GM23338 (cell line): ENCODE measurements at regions not wholly inside any gene's neighbourhood (a gene's known extent, or its start where the extent isn't known, plus 50 kb on each side); places are given as distances from the start of the nearest gene placed in this dataset.

Experiments used
- ATAC-seq: fragments of 200-7000 bp; cut with Tn5 transposase; 3 replicates; pipeline ENCODE4 v1.9.1; 2020
- DNase-seq: peaks from one replicate; pipeline ENCODE4 v3.0.0-alpha.2; 2015; ENCODE audit warnings: low spot score
- H2AFZ ChIP-seq: fragments of 200-600 bp; sonication (generic); 2 replicates; pipeline ENCODE4 v1.8.0; 2016; ENCODE audit warnings: antibody characterized with exemption, mild to moderate bottlenecking, moderate library complexity
- H3F3A ChIP-seq: fragments of 200-600 bp; sonication (generic); replicated peaks from 2 replicates; pipeline ENCODE4 v1.8.0; 2017; ENCODE audit warnings: antibody characterized with exemption, mixed run types, low read depth
- H3K27ac ChIP-seq: fragments of 200-600 bp; sonication (generic); 2 replicates; pipeline ENCODE4 v1.6.1; 2016; ENCODE audit warnings: low read depth
- H3K27me3 ChIP-seq: fragments of 200-600 bp; sonication (generic); 2 replicates; pipeline ENCODE4 v1.8.0; 2016; ENCODE audit warnings: mild to moderate bottlenecking, mixed run types, moderate library complexity; ENCODE audit not compliant: insufficient read depth
- H3K36me3 ChIP-seq: fragments of 200-600 bp; sonication (generic); 2 replicates; pipeline ENCODE4 v1.8.0; 2016; ENCODE audit warnings: mild to moderate bottlenecking; ENCODE audit not compliant: insufficient read depth
- H3K4me1 ChIP-seq: fragments of 200-600 bp; sonication (generic); 2 replicates; pipeline ENCODE4 v1.8.0; 2016; ENCODE audit warnings: mild to moderate bottlenecking, moderate library complexity; ENCODE audit not compliant: insufficient read depth
- H3K4me2 ChIP-seq: fragments of 200-600 bp; sonication (generic); 2 replicates; pipeline ENCODE4 v1.7.1; 2017; ENCODE audit warnings: mixed run types
- H3K4me3 ChIP-seq: fragments of 200-600 bp; sonication (generic); 2 replicates; pipeline ENCODE4 v1.6.1; 2016; ENCODE audit warnings: mixed run types
- H3K79me2 ChIP-seq: fragments of 200-600 bp; sonication (generic); replicated peaks from 2 replicates; pipeline ENCODE4 v1.8.0; 2017; ENCODE audit warnings: mild to moderate bottlenecking; ENCODE audit not compliant: insufficient read depth
- H3K9me2 ChIP-seq: fragments of 200-600 bp; sonication (generic); 2 replicates; pipeline ENCODE4 v1.8.0; 2017; ENCODE audit not compliant: insufficient read depth
- H4K20me1 ChIP-seq: fragments of 200-600 bp; sonication (generic); replicated peaks from 2 replicates; pipeline ENCODE4 v1.8.0; 2017; ENCODE audit warnings: mild to moderate bottlenecking; ENCODE audit not compliant: insufficient read depth
- H3K27ac Mint-ChIP-seq: 2 replicates; pipeline ENCODE4 v1.8.0; 2020; ENCODE audit warnings: inconsistent platforms, mild to moderate bottlenecking, moderate library complexity, mixed read lengths
- H3K27me3 Mint-ChIP-seq: 3 replicates; pipeline ENCODE4 v1.8.0; 2022; ENCODE audit warnings: low read depth, mild to moderate bottlenecking, moderate library complexity, mixed read lengths, inconsistent platforms; ENCODE audit not compliant: insufficient read depth, poor library complexity
- H3K36me3 Mint-ChIP-seq: 3 replicates; pipeline ENCODE4 v1.8.0; 2021; ENCODE audit warnings: low read depth, mild to moderate bottlenecking, inconsistent platforms, moderate library complexity, mixed read lengths
- H3K4me1 Mint-ChIP-seq: 3 replicates; pipeline ENCODE4 v1.8.0; 2020; ENCODE audit warnings: mild to moderate bottlenecking, inconsistent platforms, mixed read lengths
- H3K4me3 Mint-ChIP-seq: 3 replicates; pipeline ENCODE4 v1.8.0; 2021; ENCODE audit warnings: moderate library complexity, mild to moderate bottlenecking, inconsistent platforms, mixed read lengths
- H3K9me3 Mint-ChIP-seq: 3 replicates; pipeline ENCODE4 v1.8.0; 2020; ENCODE audit warnings: moderate library complexity, mild to moderate bottlenecking, inconsistent platforms, mixed read lengths
- CREB1 ChIP-seq: fragments of 250-450 bp; sonication (Bioruptor Pico); IDR thresholded peaks from 2 replicates; pipeline ENCODE4 v1.5.0; 2020; ENCODE audit warnings: low read depth, mild to moderate bottlenecking, moderate library complexity
- EZH2 ChIP-seq: fragments of 200-600 bp; sonication (generic); IDR thresholded peaks from one replicate; pipeline ENCODE4 v1.8.0; 2017; ENCODE audit warnings: antibody characterized with exemption, mild to moderate bottlenecking, low read depth; ENCODE audit not compliant: unreplicated experiment
- EZH2phosphoT487 ChIP-seq: fragments of 200-600 bp; sonication (generic); IDR thresholded peaks from one replicate; pipeline ENCODE4 v1.8.1; 2018; ENCODE audit warnings: antibody characterized with exemption; ENCODE audit not compliant: unreplicated experiment
- NANOG ChIP-seq: IDR thresholded peaks from 2 replicates; pipeline ENCODE4 v1.6.1; 2016; ENCODE audit warnings: antibody characterized with exemption, borderline replicate concordance
- POLR2AphosphoS5 ChIP-seq: IDR thresholded peaks from 2 replicates; pipeline ENCODE4 v1.6.1; 2016; ENCODE audit warnings: antibody characterized with exemption, low read depth
- ZNF114 ChIP-seq: fragments of 250-450 bp; sonication (Bioruptor Pico); IDR thresholded peaks from 2 replicates; pipeline ENCODE4 v1.5.0; 2020; ENCODE audit warnings: mild to moderate bottlenecking, moderate library complexity
- ZNF331 ChIP-seq: fragments of 250-450 bp; sonication (Bioruptor Pico); IDR thresholded peaks from 2 replicates; pipeline ENCODE4 v1.5.0; 2020; ENCODE audit warnings: low read depth, mild to moderate bottlenecking, moderate library complexity
- TF ChIP-seq, protein P1 (sequence below): IDR thresholded peaks from 2 replicates; pipeline ENCODE4 v1.6.1; 2016; ENCODE audit warnings: antibody characterized with exemption
- TF ChIP-seq, protein P2 (sequence below): IDR thresholded peaks from one replicate; pipeline ENCODE4 v1.6.1; 2018; ENCODE audit warnings: antibody characterized with exemption; ENCODE audit not compliant: unreplicated experiment

DNA sequence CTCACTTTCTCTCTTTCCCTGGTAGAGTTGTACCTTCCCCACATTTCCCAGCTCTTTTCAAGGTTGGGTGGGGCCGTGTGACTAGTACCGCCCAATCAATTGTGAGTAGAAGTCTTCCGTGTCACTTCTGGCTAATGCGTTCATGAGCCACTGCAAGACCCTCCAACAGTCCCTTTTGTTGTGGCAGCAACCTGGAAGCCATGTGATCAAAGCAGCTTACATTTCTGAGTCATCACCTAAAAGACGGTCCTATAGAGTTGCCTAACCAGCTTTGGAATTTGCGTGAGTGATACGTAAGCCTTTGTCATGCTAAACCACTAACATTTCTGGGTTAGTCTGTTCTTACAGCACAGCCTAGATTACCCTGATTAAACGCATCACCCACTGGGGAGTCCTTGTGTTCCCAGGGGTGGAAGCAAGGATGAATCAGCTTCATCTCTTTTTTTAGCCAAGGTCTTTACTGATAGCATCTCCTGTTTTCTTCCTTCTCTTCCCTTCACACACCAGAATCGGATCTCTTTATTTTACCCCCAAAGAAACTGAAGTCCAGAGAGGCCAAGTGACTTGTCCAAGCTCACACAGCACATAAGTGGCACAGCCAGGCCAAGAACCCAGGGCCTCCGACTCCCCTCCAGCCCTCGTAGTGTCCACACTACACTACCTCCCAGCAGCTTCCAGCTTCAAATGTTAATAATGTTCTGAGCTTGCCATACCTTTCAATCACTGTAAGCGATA is 366.3 kb upstream of the XYLT1 start:
- H3K27me3 Mint-ChIP-seq: no peaks in the 10 kb centered on the region
- Histone ChIP-seq H3K4me1 (peaks cover 31% of the 10 kb centered on the region), H3K4me3 (no peak overlapping the region), H3K27ac (peak overlapping the region; percentile 39), H4K20me1 (no peaks in the 10 kb centered on the region), H3K79me2 (no peaks in the 10 kb centered on the region), H3K9me2 (no peaks in the 10 kb centered on the region), H3K27me3 (no peaks in the 10 kb centered on the region), H3F3A (no peaks in the 10 kb centered on the region), H3K4me2 (0 out of 2 replicates have a peak overlapping the region, but pooled peaks have one; percentile 13), H3K36me3 (no peaks in the 10 kb centered on the region), H2AFZ (no peak overlapping the region)
- no peak overlapping the region for H3K27ac Mint-ChIP-seq
- TF ChIP-seq CREB1 (CRISPR knock-in tag) (peak; percentile 67; the same call in 1 of the 2 replicates), EZH2phosphoT487 (no peak), EZH2 (no peak)
- TF ChIP-seq, protein P1, sequence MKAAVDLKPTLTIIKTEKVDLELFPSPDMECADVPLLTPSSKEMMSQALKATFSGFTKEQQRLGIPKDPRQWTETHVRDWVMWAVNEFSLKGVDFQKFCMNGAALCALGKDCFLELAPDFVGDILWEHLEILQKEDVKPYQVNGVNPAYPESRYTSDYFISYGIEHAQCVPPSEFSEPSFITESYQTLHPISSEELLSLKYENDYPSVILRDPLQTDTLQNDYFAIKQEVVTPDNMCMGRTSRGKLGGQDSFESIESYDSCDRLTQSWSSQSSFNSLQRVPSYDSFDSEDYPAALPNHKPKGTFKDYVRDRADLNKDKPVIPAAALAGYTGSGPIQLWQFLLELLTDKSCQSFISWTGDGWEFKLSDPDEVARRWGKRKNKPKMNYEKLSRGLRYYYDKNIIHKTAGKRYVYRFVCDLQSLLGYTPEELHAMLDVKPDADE: no peak
- no peaks in the 10 kb centered on the region for H3K36me3 Mint-ChIP-seq
- no peak overlapping the region for H3K4me3 Mint-ChIP-seq
- DNase-seq (peak; percentile 95), ATAC-seq (peak; percentile 97)
- no peaks in the 10 kb centered on the region; the same call in 2 of the 3 replicates for H3K9me3 Mint-ChIP-seq
- H3K4me1 Mint-ChIP-seq: peaks cover 18% of the 10 kb centered on the region

DNA sequence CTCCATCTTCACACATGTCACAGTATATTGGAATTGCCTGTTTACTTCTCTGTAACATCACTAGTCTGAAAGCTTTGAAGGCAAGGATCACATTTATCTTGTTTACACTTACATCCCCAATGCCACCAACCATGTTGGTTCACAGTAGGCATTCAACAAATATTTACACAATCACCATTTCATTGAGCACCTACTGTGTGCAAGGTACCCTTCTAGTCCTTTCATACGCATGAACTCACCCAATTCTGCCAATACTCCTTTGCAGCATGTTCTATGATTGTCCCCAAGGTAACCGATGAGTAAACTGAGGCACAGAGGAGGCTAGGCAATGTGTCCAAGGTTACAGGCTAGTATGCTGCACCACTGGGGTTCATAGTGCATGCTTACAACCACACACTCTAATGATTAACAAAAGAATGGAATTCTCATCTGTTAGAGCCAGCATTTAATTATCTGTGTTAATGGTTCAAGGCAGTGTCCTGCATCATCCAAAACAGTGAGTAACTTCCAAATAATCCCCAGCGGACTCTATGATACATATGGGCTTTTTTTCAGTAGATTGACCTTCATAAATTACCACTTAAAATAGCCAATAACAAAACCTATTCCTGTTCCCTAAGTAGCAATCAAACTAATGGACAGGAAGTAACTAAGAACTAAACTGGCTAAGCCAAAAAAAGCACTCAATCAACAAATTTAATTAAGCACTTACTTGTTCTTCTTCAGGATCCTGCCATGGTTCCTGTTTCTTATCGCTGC is 364.5 kb upstream of the XYLT1 start:
- H4K20me1 ChIP-seq: no peaks in the 10 kb centered on the region
- no peak overlapping the region for H3K27ac ChIP-seq
- H3F3A ChIP-seq: no peaks in the 10 kb centered on the region
- H3K9me2 ChIP-seq: peaks cover 5% of the 10 kb centered on the region; the same call in 1 of the 2 replicates
- H3K4me3 Mint-ChIP-seq: no peak overlapping the region
- H3K36me3 ChIP-seq: no peaks in the 10 kb centered on the region
- no peaks in the 10 kb centered on the region for H3K27me3 ChIP-seq
- H3K27me3 Mint-ChIP-seq: no peaks in the 10 kb centered on the region
- DNase-seq (no peak), ATAC-seq (no peak)
- H3K79me2 ChIP-seq: no peaks in the 10 kb centered on the region
- no peak overlapping the region for H3K4me2 ChIP-seq
- no peaks in the 10 kb centered on the region for H3K36me3 Mint-ChIP-seq
- H2AFZ ChIP-seq: peak overlapping the region; percentile 39; the same call in 1 of the 2 replicates
- H3K9me3 Mint-ChIP-seq: no peaks in the 10 kb centered on the region
- H3K4me1 Mint-ChIP-seq: peaks cover 12% of the 10 kb centered on the region
- no peak overlapping the region for H3K27ac Mint-ChIP-seq
- H3K4me3 ChIP-seq: no peak overlapping the region
- peaks cover 27% of the 10 kb centered on the region for H3K4me1 ChIP-seq
- TF ChIP-seq, protein P2, sequence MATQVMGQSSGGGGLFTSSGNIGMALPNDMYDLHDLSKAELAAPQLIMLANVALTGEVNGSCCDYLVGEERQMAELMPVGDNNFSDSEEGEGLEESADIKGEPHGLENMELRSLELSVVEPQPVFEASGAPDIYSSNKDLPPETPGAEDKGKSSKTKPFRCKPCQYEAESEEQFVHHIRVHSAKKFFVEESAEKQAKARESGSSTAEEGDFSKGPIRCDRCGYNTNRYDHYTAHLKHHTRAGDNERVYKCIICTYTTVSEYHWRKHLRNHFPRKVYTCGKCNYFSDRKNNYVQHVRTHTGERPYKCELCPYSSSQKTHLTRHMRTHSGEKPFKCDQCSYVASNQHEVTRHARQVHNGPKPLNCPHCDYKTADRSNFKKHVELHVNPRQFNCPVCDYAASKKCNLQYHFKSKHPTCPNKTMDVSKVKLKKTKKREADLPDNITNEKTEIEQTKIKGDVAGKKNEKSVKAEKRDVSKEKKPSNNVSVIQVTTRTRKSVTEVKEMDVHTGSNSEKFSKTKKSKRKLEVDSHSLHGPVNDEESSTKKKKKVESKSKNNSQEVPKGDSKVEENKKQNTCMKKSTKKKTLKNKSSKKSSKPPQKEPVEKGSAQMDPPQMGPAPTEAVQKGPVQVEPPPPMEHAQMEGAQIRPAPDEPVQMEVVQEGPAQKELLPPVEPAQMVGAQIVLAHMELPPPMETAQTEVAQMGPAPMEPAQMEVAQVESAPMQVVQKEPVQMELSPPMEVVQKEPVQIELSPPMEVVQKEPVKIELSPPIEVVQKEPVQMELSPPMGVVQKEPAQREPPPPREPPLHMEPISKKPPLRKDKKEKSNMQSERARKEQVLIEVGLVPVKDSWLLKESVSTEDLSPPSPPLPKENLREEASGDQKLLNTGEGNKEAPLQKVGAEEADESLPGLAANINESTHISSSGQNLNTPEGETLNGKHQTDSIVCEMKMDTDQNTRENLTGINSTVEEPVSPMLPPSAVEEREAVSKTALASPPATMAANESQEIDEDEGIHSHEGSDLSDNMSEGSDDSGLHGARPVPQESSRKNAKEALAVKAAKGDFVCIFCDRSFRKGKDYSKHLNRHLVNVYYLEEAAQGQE: no peak
- TF ChIP-seq ZNF331: no peak
- TF ChIP-seq NANOG: no peak
- TF ChIP-seq ZNF114 (CRISPR knock-in tag): no peak
- TF ChIP-seq POLR2AphosphoS5: no peak
- TF ChIP-seq EZH2: no peak
